IMR-90 (cell line): ENCODE measurements at regions not wholly inside any gene's neighbourhood (a gene's known extent, or its start where the extent isn't known, plus 50 kb on each side); places are given as distances from the start of the nearest gene placed in this dataset.

ENCODE experiments used
- ATAC-seq: fragments of 200-7000 bp; cut with Tn5 transposase; 2 replicates; pipeline ENCODE4 v1.9.1; 2020; ENCODE audit warnings: low read depth, mild to moderate bottlenecking, moderate library complexity
- BruUV-seq: library from RNA; stranded (reverse); fragments of 400-500 nt; replicated peaks from 2 replicates; lab custom pipeline; 2021; lab: Mats Ljungman, UMichigan
- CTCF ChIA-PET: fragments of 300-600 bp; formaldehyde crosslinking; extraction: SDS; loops from one replicate; lab custom pipeline; 2021; ENCODE audit warnings: antibody characterized with exemption; lab: Yijun Ruan, JAX
- POLR2A ChIA-PET: fragments of 300-600 bp; sonication (Branson Sonifier 250); formaldehyde crosslinking; loops from one replicate; lab custom pipeline; 2022; ENCODE audit warnings: antibody characterized with exemption; ENCODE audit not compliant: unreplicated experiment; lab: Charles Lee
- DNase-seq: peaks from one replicate; pipeline ENCODE4 v3.0.0; 2013
- H2AFZ ChIP-seq: replicated peaks from 2 replicates; pipeline ENCODE3; 2013; ENCODE audit warnings: low read length, mild to moderate bottlenecking; ENCODE audit not compliant: poor library complexity
- H2AK5ac ChIP-seq: 2 replicates; pipeline ENCODE4 v1.6.1; 2013; ENCODE audit warnings: low read depth, low read length, inconsistent platforms
- H2AK9ac ChIP-seq: replicated peaks from 2 replicates; pipeline ENCODE3; 2013; ENCODE audit warnings: mild to moderate bottlenecking, low read depth, low read length, moderate library complexity; ENCODE audit not compliant: poor library complexity
- H2BK120ac ChIP-seq: 2 replicates; pipeline ENCODE4 v1.6.1; 2013; ENCODE audit warnings: low read depth, low read length, inconsistent platforms
- H2BK15ac ChIP-seq: 3 replicates; pipeline ENCODE4 v1.6.1; 2013; ENCODE audit warnings: low read depth, low read length, inconsistent platforms
- H2BK20ac ChIP-seq: 2 replicates; pipeline ENCODE4 v1.6.1; 2013; ENCODE audit warnings: low read depth, mild to moderate bottlenecking, inconsistent platforms, low read length, moderate library complexity
- H2BK5ac ChIP-seq: 2 replicates; pipeline ENCODE4 v1.6.1; 2013; ENCODE audit warnings: mild to moderate bottlenecking, low read depth, low read length, inconsistent platforms; ENCODE audit not compliant: poor library complexity, severe bottlenecking
- H3K14ac ChIP-seq: replicated peaks from 2 replicates; pipeline ENCODE4 v1.6.1; 2013; ENCODE audit warnings: low read depth, low read length, inconsistent platforms
- H3K18ac ChIP-seq: 2 replicates; pipeline ENCODE4 v1.6.1; 2013; ENCODE audit warnings: low read depth, low read length, control low read depth
- H3K23ac ChIP-seq: 2 replicates; pipeline ENCODE4 v1.6.1; 2013; ENCODE audit warnings: low read depth, low read length, inconsistent platforms
- H3K27ac ChIP-seq: 2 replicates; pipeline ENCODE4 v1.5.1; 2013; ENCODE audit warnings: mild to moderate bottlenecking, control low read depth, low read length; ENCODE audit not compliant: insufficient read depth
- H3K27me3 ChIP-seq: 2 replicates; pipeline ENCODE4 v1.6.1; 2013; ENCODE audit warnings: low read length; ENCODE audit not compliant: control insufficient read depth, insufficient read depth
- H3K36me3 ChIP-seq: 2 replicates; pipeline ENCODE4 v1.6.1; 2013; ENCODE audit warnings: low read length, mixed read lengths; ENCODE audit not compliant: control insufficient read depth, insufficient read depth
- H3K4ac ChIP-seq: 2 replicates; pipeline ENCODE4 v1.6.1; 2013; ENCODE audit warnings: low read depth, low read length, inconsistent platforms
- H3K4me1 ChIP-seq: 2 replicates; pipeline ENCODE4 v1.6.1; 2013; ENCODE audit warnings: low read length, mixed read lengths; ENCODE audit not compliant: control insufficient read depth, insufficient read depth
- H3K4me2 ChIP-seq: 2 replicates; pipeline ENCODE4 v1.6.1; 2013; ENCODE audit warnings: low read depth, mild to moderate bottlenecking, control low read depth, low read length, moderate library complexity
- H3K4me3 ChIP-seq: 2 replicates; pipeline ENCODE4 v1.5.1; 2013; ENCODE audit warnings: low read depth, mild to moderate bottlenecking, control low read depth, low read length, moderate library complexity; ENCODE audit not compliant: insufficient read depth
- H3K56ac ChIP-seq: 2 replicates; pipeline ENCODE4 v1.6.1; 2013; ENCODE audit warnings: low read length, inconsistent platforms; ENCODE audit not compliant: insufficient read depth; ENCODE audit errors: extremely low read depth
- H3K79me1 ChIP-seq, 2 experiments: 2 replicates each; pipeline ENCODE4 v1.6.1; 2013; ENCODE audit warnings: low read length in 2 of 2, inconsistent platforms in 1 of 2, low read depth in 1 of 2
- H3K9ac ChIP-seq: 2 replicates; pipeline ENCODE4 v1.6.1; 2013; ENCODE audit warnings: low read depth, low read length, control low read depth
- H3K9me1 ChIP-seq: 2 replicates; pipeline ENCODE4 v1.6.1; 2013; ENCODE audit warnings: low read length, inconsistent platforms; ENCODE audit not compliant: insufficient read depth
- H3K9me3 ChIP-seq: 2 replicates; pipeline ENCODE4 v1.6.1; 2013; ENCODE audit warnings: low read length; ENCODE audit not compliant: control insufficient read depth, insufficient read depth
- H4K20me1 ChIP-seq: 2 replicates; pipeline ENCODE4 v1.6.1; 2013; ENCODE audit warnings: low read length, inconsistent platforms; ENCODE audit not compliant: insufficient read depth
- H4K5ac ChIP-seq: 2 replicates; pipeline ENCODE4 v1.6.1; 2013; ENCODE audit warnings: mild to moderate bottlenecking, low read depth, low read length, control low read depth
- H4K8ac ChIP-seq, 2 experiments: 2 replicates each; pipeline ENCODE4 v1.6.1; 2013; ENCODE audit warnings: low read depth in 2 of 2, low read length in 2 of 2, control low read depth in 1 of 2, inconsistent platforms in 1 of 2
- H4K91ac ChIP-seq: 2 replicates; pipeline ENCODE4 v1.6.1; 2013; ENCODE audit warnings: low read depth, low read length, inconsistent platforms; ENCODE audit not compliant: insufficient read depth
- BHLHE40 ChIP-seq: fragments of 150-350 bp; IDR thresholded peaks from 2 replicates; pipeline ENCODE4 v1.6.1; 2016; ENCODE audit warnings: mild to moderate bottlenecking, low read depth, low read length
- CEBPB ChIP-seq: IDR thresholded peaks from 2 replicates; pipeline ENCODE4 v1.6.1; 2012; ENCODE audit warnings: low read depth, low read length, improper control_type of control experiment
- CHD1 ChIP-seq: IDR thresholded peaks from 2 replicates; pipeline ENCODE4 v1.6.1; 2012; ENCODE audit warnings: low read depth, low read length, improper control_type of control experiment
- CTCF ChIP-seq: conservative IDR thresholded peaks from 2 replicates; pipeline ENCODE4 v1.5.1; 2012; ENCODE audit warnings: mild to moderate bottlenecking, low read depth, low read length, improper control_type of control experiment
- ELK1 ChIP-seq: fragments of 150-350 bp; IDR thresholded peaks from 2 replicates; pipeline ENCODE4 v1.6.1; 2016; ENCODE audit warnings: low read depth, mild to moderate bottlenecking, low read length, moderate library complexity, borderline replicate concordance
- MAFK ChIP-seq: IDR thresholded peaks from 2 replicates; pipeline ENCODE4 v1.6.1; 2012; ENCODE audit warnings: low read depth, low read length, improper control_type of control experiment
- MAZ ChIP-seq: IDR thresholded peaks from 2 replicates; pipeline ENCODE4 v1.6.1; 2012; ENCODE audit warnings: low read depth, mild to moderate bottlenecking, low read length, improper control_type of control experiment, moderate library complexity, borderline replicate concordance
- MXI1 ChIP-seq: IDR thresholded peaks from 2 replicates; pipeline ENCODE4 v1.6.1; 2012; ENCODE audit warnings: low read depth, mild to moderate bottlenecking, low read length, moderate library complexity, borderline replicate concordance
- NFE2L2 ChIP-seq: fragments of 150-350 bp; IDR thresholded peaks from 2 replicates; pipeline ENCODE4 v1.6.1; 2016; ENCODE audit warnings: low read depth, mild to moderate bottlenecking, low read length
- POLR2A ChIP-seq: IDR thresholded peaks from 2 replicates; pipeline ENCODE4 v1.6.1; 2012; ENCODE audit warnings: mild to moderate bottlenecking, low read depth, low read length
- RAD21 ChIP-seq: IDR thresholded peaks from 2 replicates; pipeline ENCODE4 v1.6.1; 2012; ENCODE audit warnings: low read length, improper control_type of control experiment
- RCOR1 ChIP-seq: IDR thresholded peaks from 2 replicates; pipeline ENCODE4 v1.6.1; 2012; ENCODE audit warnings: mild to moderate bottlenecking, low read length, improper control_type of control experiment; ENCODE audit not compliant: insufficient replicate concordance
- RFX5 ChIP-seq: IDR thresholded peaks from 2 replicates; pipeline ENCODE4 v1.8.0; 2012; ENCODE audit warnings: low read depth, mild to moderate bottlenecking, low read length, moderate library complexity
- SMC3 ChIP-seq: fragments of 150-350 bp; IDR thresholded peaks from 2 replicates; pipeline ENCODE4 v1.6.1; 2016; ENCODE audit warnings: low read depth, mild to moderate bottlenecking, antibody characterized with exemption, low read length, moderate library complexity
- USF2 ChIP-seq: fragments of 150-350 bp; IDR thresholded peaks from 2 replicates; pipeline ENCODE4 v1.6.1; 2017; ENCODE audit warnings: mild to moderate bottlenecking, antibody characterized with exemption, low read length, low read depth
- WGBS, 2 experiments: methylation state at CpG; one replicate each; pipeline versions ENCODE4 v1.1.5 to v1.1.7; 2013; ENCODE audit warnings: missing lambda C conversion rate in 2 of 2; ENCODE audit not compliant: insufficient read length in 1 of 2; ENCODE audit errors: extremely low coverage in 2 of 2; 5-methylcytosine and 5-hydroxymethylcytosine counted together
- dilution Hi-C: fragments of 300-500 bp; cut with HindIII; formaldehyde crosslinking; loops from one replicate; pipeline ENCODE4 v1.14.3; 2018; ENCODE audit warnings: low sequenced_read_pairs; ENCODE audit not compliant: unreplicated experiment
- in situ Hi-C: fragments of 300-500 bp; cut with MboI; formaldehyde crosslinking; loops from 3 replicates; pipeline ENCODE4 v1.14.3; 2019; ENCODE audit warnings: low sequenced_read_pairs, inconsistent platforms, mixed read lengths
- intact Hi-C: fragments of 100-400 bp; cut with micrococcal nuclease; formaldehyde crosslinking; loops from 2 replicates; pipeline ENCODE4 v1.10.0; 2022

GRCh38 chr21:27326301-27326700, 359.4 kb upstream of the ADAMTS5 start:
- H3K23ac ChIP-seq, result no peak overlapping the region
- TF ChIP-seq RAD21, result no peak
- TF ChIP-seq BHLHE40, result no peak
- TF ChIP-seq NFE2L2, result no peak
- TF ChIP-seq MAZ, result no peak
- TF ChIP-seq POLR2A, result no peak
- no peak for TF ChIP-seq CTCF
- TF ChIP-seq ELK1, result no peak
- TF ChIP-seq MXI1, result no peak
- TF ChIP-seq CEBPB, result no peak
- TF ChIP-seq MAFK, result no peak
- no peak for TF ChIP-seq SMC3
- TF ChIP-seq RCOR1, result no peak
- no peak for TF ChIP-seq RFX5
- no peak for TF ChIP-seq CHD1
- no peak for TF ChIP-seq USF2
- H3K79me1 ChIP-seq, result no peaks in the 10 kb centered on the region
- H2BK120ac ChIP-seq, result 0 out of 2 replicates have a peak overlapping the region, but pooled peaks have one; percentile 1
- H2BK20ac ChIP-seq, result no peak overlapping the region
- H3K9me1 ChIP-seq, result peaks cover 3% of the 10 kb centered on the region; the same call in 1 of the 2 replicates
- dilution Hi-C loops, result no loop called here
- H3K4ac ChIP-seq, result peak overlapping the region; percentile 12; the same call in 1 of the 2 replicates
- H3K9me3 ChIP-seq, result no peaks in the 10 kb centered on the region
- no peaks in the 10 kb centered on the region for H3K36me3 ChIP-seq
- no peak overlapping the region for H4K8ac ChIP-seq
- no CpG with 5 or more reads among the region's 4 CpGs for WGBS, 2 experiments
- no peak for ATAC-seq
- H3K14ac ChIP-seq, result no peak overlapping the region
- intact Hi-C loops, result no loop called here
- no peak overlapping the region for H4K91ac ChIP-seq
- peak overlapping the region; percentile 11; the same call in 1 of the 2 replicates for H3K18ac ChIP-seq
- no TSS peak for BruUV-seq
- H4K20me1 ChIP-seq, result no peaks in the 10 kb centered on the region
- in situ Hi-C loops, result no loop called here
- H2BK15ac ChIP-seq, result no peak overlapping the region; the same call in 2 of the 3 replicates
- H2AFZ ChIP-seq, result no peak overlapping the region
- no peaks in the 10 kb centered on the region for H3K27me3 ChIP-seq
- H3K56ac ChIP-seq, result no peak overlapping the region
- H2AK5ac ChIP-seq, result no peak overlapping the region
- H3K4me3 ChIP-seq, result no peak overlapping the region
- no peak overlapping the region for H3K27ac ChIP-seq
- H3K9ac ChIP-seq, result no peak overlapping the region
- peaks cover 6% of the 10 kb centered on the region for H3K4me1 ChIP-seq
- H2BK5ac ChIP-seq, result no peak overlapping the region
- H3K4me2 ChIP-seq, result no peak overlapping the region
- H4K5ac ChIP-seq, result no peak overlapping the region
- ChIA-PET POLR2A (no interaction called here), CTCF (no interaction called here)
- DNase-seq, result no peak
- H2AK9ac ChIP-seq, result no peak overlapping the region
